ENCODE measurements at regions not wholly inside any gene's neighbourhood (a gene's known extent, or its start where the extent isn't known, plus 50 kb on each side); places are given as distances from the start of the nearest gene placed in this dataset.

- BruUV-seq (replicated peaks) = no TSS peak
- Histone ChIP-seq H3K18ac (ENCODE audit: low read depth, low read length) (no peak overlapping the region), H3K4me3 (ENCODE audit: insufficient read depth, low read depth, low read length) (no peak overlapping the region), H4K91ac (ENCODE audit: insufficient read depth, low read depth, low read length) (no peak overlapping the region), H4K5ac (ENCODE audit: low read depth, low read length) (no peak overlapping the region), H2AFZ (replicated peaks; ENCODE audit: low read length, poor library complexity) (no peak overlapping the region), H2BK20ac (ENCODE audit: low read depth, low read length) (no peak overlapping the region), H3K9me3 (ENCODE audit: control insufficient read depth, insufficient read depth, low read length) (no peaks in the 10 kb centered on the region), H4K8ac (ENCODE audit: low read depth in 2 of 2, low read length in 2 of 2) (no peak overlapping the region), H3K4me2 (ENCODE audit: low read depth, low read length) (no peak overlapping the region), H4K20me1 (ENCODE audit: insufficient read depth, low read length) (no peaks in the 10 kb centered on the region), H2BK15ac (ENCODE audit: low read depth, low read length) (no peak overlapping the region), H3K79me1 (ENCODE audit: low read depth in 1 of 2, low read length in 2 of 2) (no peaks in the 10 kb centered on the region), H3K4ac (ENCODE audit: low read depth, low read length) (no peak overlapping the region), H3K23ac (ENCODE audit: low read depth, low read length) (no peak overlapping the region), H2BK5ac (ENCODE audit: low read depth, low read length, poor library complexity, severe bottlenecking) (no peak overlapping the region), H2BK120ac (ENCODE audit: low read depth, low read length) (no peak overlapping the region), H2AK5ac (ENCODE audit: low read depth, low read length) (no peak overlapping the region), H3K56ac (ENCODE audit: extremely low read depth, insufficient read depth, low read length) (no peak overlapping the region), H3K9ac (ENCODE audit: low read depth, low read length) (no peak overlapping the region), H3K4me1 (ENCODE audit: control insufficient read depth, insufficient read depth, low read length) (no peaks in the 10 kb centered on the region), H3K27ac (ENCODE audit: insufficient read depth, low read length) (no peak overlapping the region), H2AK9ac (replicated peaks; ENCODE audit: low read depth, low read length, poor library complexity) (no peak overlapping the region), H3K36me3 (ENCODE audit: control insufficient read depth, insufficient read depth, low read length) (no peaks in the 10 kb centered on the region), H3K27me3 (ENCODE audit: control insufficient read depth, insufficient read depth, low read length) (no peaks in the 10 kb centered on the region), H3K14ac (replicated peaks; ENCODE audit: low read depth, low read length) (no peak overlapping the region), H3K9me1 (ENCODE audit: insufficient read depth, low read length) (no peaks in the 10 kb centered on the region)
- intact Hi-C loops (cut with micrococcal nuclease) (no loop called here), dilution Hi-C loops (cut with HindIII; ENCODE audit: low sequenced_read_pairs, unreplicated experiment) (no loop called here), in situ Hi-C loops (cut with MboI; ENCODE audit: low sequenced_read_pairs) (loop anchor here (5.0 kb wide), 1 partner anchor 178 kb away; no protein-coding TSS in a partner anchor)
- no peak for TF ChIP-seq NFE2L2 (IDR thresholded peaks at IDR 0.05; ENCODE audit: low read depth, low read length)
- TF ChIP-seq MXI1 (IDR thresholded peaks at IDR 0.05; ENCODE audit: borderline replicate concordance, low read depth, low read length) = no peak
- TF ChIP-seq RAD21 (IDR thresholded peaks at IDR 0.05; ENCODE audit: low read length) = no peak
- TF ChIP-seq POLR2A (IDR thresholded peaks at IDR 0.05; ENCODE audit: low read depth, low read length) = no peak
- TF ChIP-seq CEBPB (IDR thresholded peaks at IDR 0.05; ENCODE audit: low read depth, low read length) = no peak
- TF ChIP-seq SMC3 (IDR thresholded peaks at IDR 0.05; ENCODE audit: low read depth, low read length) = no peak
- TF ChIP-seq CTCF (conservative IDR thresholded peaks at IDR 0.05; ENCODE audit: low read depth, low read length) = no peak
- TF ChIP-seq CHD1 (IDR thresholded peaks at IDR 0.05; ENCODE audit: low read depth, low read length) = no peak
- no peak for TF ChIP-seq USF2 (IDR thresholded peaks at IDR 0.05; ENCODE audit: low read depth, low read length)
- no peak for TF ChIP-seq RCOR1 (IDR thresholded peaks at IDR 0.05; ENCODE audit: insufficient replicate concordance, low read length)
- TF ChIP-seq MAFK (IDR thresholded peaks at IDR 0.05; ENCODE audit: low read depth, low read length) = no peak
- DNase-seq = no peak
- ATAC-seq (ENCODE audit: low read depth) = no peak
- ChIA-PET CTCF (interaction anchor here (0.7 kb wide), 1 partner anchor 196 kb away, joined by 3 read pairs; no protein-coding TSS in a partner anchor), POLR2A (ENCODE audit: unreplicated experiment) (no interaction called here)
- WGBS, 2 experiments (ENCODE audit: extremely low coverage in 2 of 2, insufficient read length in 1 of 2) = 79% methylated on average over 3 of the region's 7 CpGs; no CpG with 5 or more reads in 1 of the 2 experiments
Measured at GRCh38 chr5:170444181-170444580, 55.0 kb upstream of the KCNMB1 start.
